ENCODE measurements at regions not wholly inside any gene's neighbourhood (a gene's known extent, or its start where the extent isn't known, plus 50 kb on each side); places are given as distances from the start of the nearest gene placed in this dataset.

- TF ChIP-seq CTCF (conservative IDR thresholded peaks at IDR 0.05 in 1 of 2, IDR thresholded peaks at IDR 0.05 in 1 of 2; ENCODE audit: low read depth in 1 of 2, low read length in 2 of 2) (no peak), EZH2 (IDR thresholded peaks at IDR 0.05; ENCODE audit: low read length, missing control alignments) (no peak)
These were observed 138.1 kb upstream of the ZNF92 start for GRCh38 chr7:65235586-65235985.
